HT1080 (cell line): ENCODE measurements at regions not wholly inside any gene's neighbourhood (a gene's known extent, or its start where the extent isn't known, plus 50 kb on each side); places are given as distances from the start of the nearest gene placed in this dataset.
"Not testable (repeated sequence)": the region's sequence is repeated elsewhere in the genome, so short reads cannot be mapped to it uniquely, and the experiment has no call there.

ENCODE experiments used
- DNase-seq: peaks from one replicate; pipeline ENCODE4 v3.0.0-alpha.2; 2015; ENCODE audit warnings: low read depth

DNA sequence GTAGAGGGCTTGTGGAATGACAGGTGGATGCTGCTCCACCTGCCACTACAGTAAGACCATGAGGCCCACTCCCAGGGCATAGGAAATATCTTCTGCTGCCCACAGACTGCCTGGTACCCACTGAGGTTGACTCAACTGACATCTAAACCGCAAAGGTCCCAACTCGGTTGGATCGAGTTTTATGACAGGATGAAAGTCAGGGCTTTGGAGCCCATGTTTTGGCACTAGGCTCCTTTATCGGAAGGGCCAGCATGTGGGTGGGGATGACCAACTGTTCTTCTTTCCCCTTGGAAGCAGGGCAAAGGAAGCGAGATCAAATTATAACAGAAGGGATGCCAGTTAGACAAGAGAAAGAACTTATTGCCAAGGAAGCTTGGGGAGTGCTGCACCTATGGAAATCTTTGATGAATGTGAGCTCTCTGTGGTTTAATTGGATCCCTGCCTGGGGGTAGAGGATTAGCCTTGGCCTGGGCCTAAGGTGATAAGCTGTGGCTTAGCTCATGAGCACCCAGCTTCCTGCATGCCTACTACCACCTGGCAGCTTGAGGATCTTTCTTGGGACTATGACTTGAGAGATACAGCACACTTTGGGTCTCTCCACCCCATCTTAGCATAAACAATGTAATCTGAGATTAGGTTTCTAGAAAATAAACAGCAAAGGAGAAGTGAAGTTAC is 121.8 kb downstream of the KCNA5 start:
- DNase-seq, result peak; percentile 77

DNA sequence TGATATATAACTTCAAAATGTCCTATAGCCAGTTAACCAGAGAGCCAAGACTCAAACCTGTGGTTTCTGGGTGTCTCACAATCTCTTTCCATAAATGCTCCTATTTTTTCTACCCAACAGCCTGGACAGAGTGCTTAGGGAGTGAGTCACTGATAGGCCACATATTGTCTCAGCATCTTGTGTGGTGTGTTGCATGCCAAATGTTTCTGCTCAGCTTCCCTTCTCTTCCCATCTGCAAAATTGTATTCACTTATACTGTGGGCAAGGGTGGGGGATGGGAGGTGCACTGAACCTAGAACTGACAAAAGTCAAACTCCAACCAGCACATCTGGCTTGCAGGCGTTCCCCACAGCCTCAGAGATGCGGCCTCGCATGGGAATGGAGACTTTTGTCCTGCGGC is 123.3 kb downstream of the KCNA5 start:
- DNase-seq, result peak; percentile 95

GRCh38 chr12:5168148-5168547 is 124.5 kb downstream of the KCNA5 start:
- DNase-seq, result no peak

DNA sequence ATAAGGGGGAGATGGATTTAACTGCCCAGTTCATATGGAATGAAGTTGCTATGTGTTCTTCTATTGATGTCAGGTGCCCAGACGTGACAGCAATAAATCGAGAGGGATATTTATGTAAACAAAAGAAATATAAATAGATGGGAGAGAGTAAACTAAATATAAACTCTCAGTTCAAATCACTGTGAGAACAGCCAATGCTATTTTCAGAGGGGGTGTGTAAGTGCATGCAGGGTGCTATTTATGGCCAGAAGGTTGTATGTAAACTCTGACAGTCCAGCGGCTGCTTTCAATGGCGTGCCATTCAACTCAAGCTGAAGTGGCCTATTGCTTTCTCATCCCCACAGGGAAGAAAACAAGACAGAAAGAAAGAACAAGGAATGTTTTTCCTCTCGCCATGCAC is 127.2 kb downstream of the KCNA5 start:
- no peak for DNase-seq

- DNase-seq, result peak; percentile 77
Observed at GRCh38 chr12:5171701-5172100, 128.0 kb downstream of the KCNA5 start.

GRCh38 chr12:5172886-5173285 is 129.2 kb downstream of the KCNA5 start:
- no peak for DNase-seq

DNA sequence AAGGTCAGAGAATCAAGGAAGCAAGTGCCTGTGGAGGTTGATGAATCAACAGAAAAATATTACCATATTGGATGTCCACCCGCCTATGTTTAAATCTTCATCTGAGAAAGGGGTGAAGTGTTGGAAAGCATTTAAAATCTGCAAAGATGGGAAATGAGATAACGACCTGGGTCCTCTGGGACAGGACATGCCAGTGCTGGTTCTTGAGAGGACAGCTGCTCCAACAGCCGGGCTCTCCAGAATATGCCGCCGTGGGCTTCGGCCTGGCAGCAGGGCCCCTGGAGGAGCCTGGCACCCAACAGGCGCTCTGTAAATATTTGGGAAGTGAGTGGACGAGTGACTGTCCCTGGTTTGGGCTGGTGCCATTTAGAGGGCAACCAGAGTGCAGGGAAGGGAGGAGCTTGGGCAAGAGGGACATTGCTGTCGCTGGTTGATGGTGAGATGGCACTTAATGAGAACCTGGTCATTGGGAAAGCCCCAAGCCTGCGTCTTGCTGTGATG is 129.9 kb downstream of the KCNA5 start:
- DNase-seq, result no peak

DNA sequence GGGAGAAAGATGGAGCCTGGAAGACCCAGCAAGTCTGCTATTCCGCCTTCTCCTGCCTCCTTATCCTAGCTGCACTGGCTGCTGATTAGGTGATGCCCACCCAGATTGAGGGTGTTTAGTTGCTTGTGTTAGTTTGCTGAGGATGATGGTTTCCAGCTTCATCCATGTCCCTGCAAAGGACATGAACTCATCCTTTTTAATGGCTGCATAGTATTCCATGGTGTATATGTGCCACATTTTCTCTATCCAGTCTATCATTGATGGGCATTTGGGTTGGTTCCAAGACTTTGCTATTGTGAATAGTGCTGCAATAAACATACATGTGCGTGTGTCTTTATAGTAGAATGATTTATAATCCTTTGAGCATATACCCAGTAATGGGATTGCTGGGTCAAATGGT is 131.7 kb downstream of the KCNA5 start:
- not testable (repeated sequence) for DNase-seq

GRCh38 chr12:5176036-5176435 is 132.4 kb downstream of the KCNA5 start:
- DNase-seq, result no peak

- no peak for DNase-seq
Observed at GRCh38 chr12:5177096-5177495, 133.4 kb downstream of the KCNA5 start.

DNA sequence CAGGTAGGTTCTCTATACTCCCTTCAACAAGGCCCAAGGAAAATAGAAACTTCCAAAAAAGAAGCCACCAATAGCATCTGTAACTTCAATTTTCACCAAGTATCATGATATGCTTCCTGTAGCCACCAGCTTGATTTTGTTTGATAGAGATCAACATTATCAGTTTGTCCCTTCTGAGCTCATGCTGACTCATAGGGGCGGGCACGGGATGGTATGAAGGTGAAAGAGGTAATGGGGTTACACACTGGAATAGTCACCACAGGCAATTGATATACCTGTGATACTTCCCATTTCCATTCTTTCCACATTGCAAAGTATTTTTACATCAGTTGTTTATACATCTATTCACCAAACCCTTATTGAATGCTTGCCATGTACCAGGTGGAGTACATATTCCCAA is 134.1 kb downstream of the KCNA5 start:
- no peak for DNase-seq

DNA sequence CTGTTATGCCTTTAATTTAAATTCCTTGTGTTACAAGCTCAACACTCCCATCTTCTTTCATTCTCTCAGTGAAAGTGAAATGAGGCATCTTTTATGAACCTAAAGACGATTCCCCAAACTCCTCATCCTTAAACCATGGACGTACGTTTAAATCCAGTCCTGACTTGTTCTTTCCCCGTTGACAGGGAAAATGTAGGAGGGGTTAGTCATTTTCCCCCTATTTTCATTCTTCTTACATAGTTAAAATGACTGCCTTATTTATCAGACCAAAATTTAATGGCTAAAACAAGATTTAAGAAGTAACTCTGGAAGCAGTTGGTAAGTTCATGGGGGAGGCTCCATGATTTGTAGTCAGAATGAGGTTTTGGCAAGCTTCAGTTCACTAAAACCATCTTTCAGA is 134.9 kb downstream of the KCNA5 start:
- no peak for DNase-seq

GRCh38 chr12:5180496-5180895 is 136.8 kb downstream of the KCNA5 start:
- no peak for DNase-seq

DNA sequence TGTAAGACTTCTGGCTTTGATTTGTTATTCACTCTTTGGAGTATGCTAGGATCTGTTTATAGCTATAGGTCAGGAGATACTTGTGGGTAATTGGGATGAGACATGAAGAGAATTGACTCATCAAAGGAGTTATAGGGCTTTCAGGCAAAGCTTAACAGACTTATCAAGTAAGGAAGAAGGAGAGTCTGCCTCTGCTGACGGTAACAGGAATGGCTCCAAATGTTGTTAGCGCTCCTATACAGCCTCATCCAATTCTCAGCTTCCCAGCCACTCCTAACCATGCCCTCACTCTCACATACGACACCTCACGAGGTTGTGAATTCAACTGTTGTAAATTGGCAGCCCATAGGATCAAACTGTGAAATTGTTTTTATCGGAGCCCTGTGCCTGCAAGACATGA is 140.5 kb downstream of the KCNA5 start:
- DNase-seq, result peak; percentile 28

DNA sequence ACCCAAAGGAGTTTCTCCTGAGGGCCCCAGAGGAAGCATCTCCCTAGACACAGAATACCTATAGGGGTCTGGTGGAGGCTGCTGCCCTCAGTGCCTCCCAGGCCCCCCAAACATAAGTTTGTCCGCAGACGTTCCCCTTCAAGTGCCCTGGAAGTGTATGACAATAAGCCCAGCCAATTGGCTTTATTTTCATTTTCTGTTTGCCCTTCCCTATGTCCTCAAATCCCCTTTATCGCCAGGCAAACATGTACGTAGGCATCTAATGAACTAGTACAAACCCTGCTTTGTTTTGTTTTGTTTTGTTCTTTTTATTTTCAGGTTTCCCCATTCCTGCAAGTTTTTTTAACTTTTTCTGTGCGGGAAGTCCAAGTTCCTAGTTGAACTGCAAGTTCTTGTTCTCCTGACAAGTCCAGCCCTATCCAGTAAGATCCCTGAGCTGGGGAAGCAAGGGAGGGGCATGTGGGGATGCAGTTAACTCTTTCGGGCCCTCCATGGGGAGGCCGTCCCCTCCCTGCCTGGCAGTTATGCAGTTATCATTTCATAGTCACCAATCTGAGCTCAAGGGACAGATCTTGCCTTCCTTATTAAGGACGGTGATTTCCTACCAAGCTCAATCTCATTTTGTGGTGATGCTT is 141.9 kb downstream of the KCNA5 start:
- no peak for DNase-seq

- no peak for DNase-seq
Observed at GRCh38 chr12:5186715-5187114, 143.0 kb downstream of the KCNA5 start.

DNA sequence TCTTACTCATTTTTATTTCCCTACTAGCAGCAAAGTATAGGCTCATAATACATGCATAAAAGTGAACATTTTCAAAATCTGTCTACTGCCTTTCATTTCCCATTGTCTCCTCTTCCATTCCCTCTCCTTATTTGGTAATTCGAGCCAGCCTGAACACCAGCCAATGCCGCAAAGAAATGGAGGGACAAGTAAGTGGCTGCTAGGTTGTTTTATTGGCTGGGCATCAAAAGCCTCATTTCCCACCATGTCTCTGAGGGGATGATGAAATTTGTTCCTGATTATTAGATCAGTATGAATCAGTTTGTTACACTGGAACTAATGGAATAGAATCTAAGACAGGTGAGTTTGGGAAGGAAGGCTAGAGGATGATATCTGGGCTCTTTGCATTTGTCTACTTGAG is 143.5 kb downstream of the KCNA5 start:
- DNase-seq, result no peak

DNA sequence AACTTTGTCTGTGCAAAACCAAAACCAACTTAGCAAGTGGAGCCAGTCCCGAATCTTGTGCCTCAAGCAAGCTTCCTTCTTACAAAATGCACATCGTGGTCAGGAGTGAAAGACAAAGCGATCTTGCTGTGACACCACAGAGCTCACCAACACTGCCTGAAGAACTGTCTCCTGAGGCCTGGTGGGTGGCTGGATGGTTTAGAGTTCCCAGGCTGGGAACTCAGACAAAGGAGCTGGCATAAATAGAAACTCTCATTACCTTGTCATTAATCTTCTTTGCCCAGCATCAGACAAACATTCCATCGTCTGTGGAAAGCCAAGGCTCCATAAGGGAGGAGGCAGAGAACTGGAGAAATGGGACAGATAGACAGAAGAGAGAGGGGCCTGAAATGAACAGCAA is 144.8 kb downstream of the KCNA5 start:
- no peak for DNase-seq

DNA sequence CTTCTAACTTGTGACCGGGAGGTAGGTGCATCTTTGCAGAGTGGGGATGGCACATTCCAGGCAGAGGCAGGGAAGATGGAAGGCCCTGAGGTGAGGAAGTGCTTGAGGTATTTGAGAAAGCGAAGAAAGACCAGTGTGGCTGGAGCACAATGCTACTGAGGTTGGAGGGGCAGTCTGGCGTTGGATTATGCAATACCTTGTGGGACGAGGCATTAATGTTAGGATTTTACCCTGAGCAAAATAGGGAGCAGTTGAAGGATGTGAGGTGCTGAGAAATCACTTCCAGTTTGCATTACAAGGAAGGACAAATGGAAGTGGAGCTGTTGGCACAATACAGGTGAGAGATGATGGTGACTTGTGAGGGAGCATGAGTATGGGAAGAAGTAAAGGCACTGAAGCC is 145.5 kb downstream of the KCNA5 start:
- no peak for DNase-seq

- no peak for DNase-seq
Observed at GRCh38 chr12:5191803-5192538, 148.3 kb downstream of the KCNA5 start.

DNA sequence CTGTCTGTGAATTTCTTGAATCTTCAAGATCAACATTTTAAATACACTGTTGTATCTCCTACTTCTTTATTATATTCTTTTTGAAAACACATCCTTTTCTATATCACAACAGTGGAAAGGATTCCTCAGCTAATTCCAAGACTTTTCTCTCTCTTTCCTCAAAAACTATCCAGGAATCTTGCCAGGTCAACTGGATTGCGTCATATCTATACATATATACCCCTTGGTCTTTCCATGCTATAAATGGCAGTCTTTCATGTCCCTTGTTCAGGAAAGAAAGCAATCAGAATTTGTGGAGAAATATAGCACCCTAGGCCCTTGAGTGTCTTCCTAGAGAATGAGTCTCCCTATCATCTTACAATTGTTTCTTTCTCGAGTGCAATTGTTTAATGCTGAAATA is 149.0 kb downstream of the KCNA5 start:
- no peak for DNase-seq

- no peak for DNase-seq
Observed at GRCh38 chr12:5194306-5194705, 150.6 kb downstream of the KCNA5 start.

- DNase-seq, result no peak
Observed at GRCh38 chr12:5195244-5195643, 151.6 kb downstream of the KCNA5 start.
